GM12865 (cell line): ENCODE measurements at regions not wholly inside any gene's neighbourhood (a gene's known extent, or its start where the extent isn't known, plus 50 kb on each side); places are given as distances from the start of the nearest gene placed in this dataset.
"Not testable (repeated sequence)": the region's sequence is repeated elsewhere in the genome, so short reads cannot be mapped to it uniquely, and the experiment has no call there.

ENCODE experiments used
- DNase-seq: peaks from one replicate; pipeline ENCODE4 v3.0.0; 2010; ENCODE audit warnings: low read depth
- H3K4me3 ChIP-seq: 2 replicates; pipeline ENCODE4 v1.5.1; 2011; ENCODE audit warnings: mild to moderate bottlenecking, low read depth, low read length, control low read depth
- CTCF ChIP-seq: IDR thresholded peaks from 2 replicates; pipeline ENCODE4 v1.5.1; 2011; ENCODE audit warnings: low read length, control low read depth, low read depth, inconsistent platforms; ENCODE audit not compliant: insufficient read depth; ENCODE audit errors: missing control alignments

DNA sequence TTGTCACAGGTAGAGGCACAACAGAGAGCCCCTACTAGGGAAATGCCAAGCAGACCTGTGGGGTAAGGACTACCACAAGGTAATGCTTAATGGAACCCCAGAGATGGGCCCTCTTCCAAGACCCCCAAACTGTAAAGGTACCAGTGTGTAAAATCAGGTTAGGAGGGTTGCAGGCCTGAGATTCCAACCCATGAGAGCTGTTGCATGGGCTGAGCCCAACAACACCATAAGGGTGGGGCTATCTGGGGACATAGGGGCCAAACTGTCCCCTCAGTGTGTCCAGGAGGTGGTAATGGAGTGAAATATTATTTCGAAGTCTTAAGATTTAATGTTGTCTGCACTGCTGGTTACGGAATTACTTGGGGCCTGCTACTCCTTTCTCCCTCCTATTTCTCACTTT, 620.2 kb downstream of the ETNK1 start:
- no peak for TF ChIP-seq CTCF
- H3K4me3 ChIP-seq = no peak overlapping the region
- DNase-seq = no peak

DNA sequence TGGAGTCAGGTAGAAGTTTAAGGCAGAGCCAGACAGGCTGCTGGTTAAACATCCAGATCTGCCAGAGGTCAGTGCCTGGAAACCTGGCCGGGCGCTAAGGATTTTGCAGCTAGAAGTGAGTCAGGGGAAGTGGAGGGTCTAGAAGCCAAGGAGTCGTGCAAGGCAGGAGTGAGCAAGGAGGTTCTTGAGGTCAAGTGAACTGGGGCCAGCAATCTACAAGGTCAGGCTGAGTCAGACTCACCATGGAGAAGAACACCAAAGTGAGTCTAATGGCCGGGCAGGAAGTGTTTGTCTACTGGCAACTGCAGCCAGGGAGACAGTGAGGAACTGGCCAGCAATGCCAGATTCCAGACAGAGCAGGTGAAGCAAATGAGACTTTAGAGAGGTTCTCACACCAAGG, 628.2 kb downstream of the ETNK1 start:
- no peak overlapping the region for H3K4me3 ChIP-seq
- DNase-seq = no peak
- TF ChIP-seq CTCF = no peak

GRCh38 chr12:23253910-23254309, 628.9 kb downstream of the ETNK1 start:
- not testable (repeated sequence) for DNase-seq, H3K4me3 ChIP-seq

GRCh38 chr12:23259558-23259957, 634.6 kb downstream of the ETNK1 start:
- no peak for TF ChIP-seq CTCF
- no peak for DNase-seq
- no peak overlapping the region for H3K4me3 ChIP-seq

DNA sequence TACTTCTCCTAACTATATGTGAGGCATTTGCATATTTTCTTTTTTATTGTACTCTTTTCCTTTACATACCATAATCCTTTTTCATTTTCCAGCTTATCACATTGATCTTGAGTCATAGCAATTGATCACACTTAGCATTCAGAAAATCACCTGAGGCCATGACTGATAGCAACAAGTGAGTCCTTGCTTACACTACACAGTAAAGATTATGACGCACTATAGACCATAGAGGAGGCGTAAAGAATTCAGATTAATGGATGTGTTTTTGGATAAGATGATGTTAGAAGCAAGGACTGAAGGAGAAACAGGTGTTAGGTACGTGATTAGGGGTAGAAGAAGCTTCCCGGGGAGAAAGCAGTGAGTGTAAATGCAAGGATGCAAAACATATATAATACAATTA, 637.7 kb downstream of the ETNK1 start:
- no peak overlapping the region for H3K4me3 ChIP-seq
- DNase-seq = no peak
- TF ChIP-seq CTCF = no peak

- no peak for TF ChIP-seq CTCF
- no peak overlapping the region for H3K4me3 ChIP-seq
- no peak for DNase-seq
Measured at GRCh38 chr12:23277831-23278230, 652.9 kb downstream of the ETNK1 start.

- no peak for DNase-seq
- no peak for TF ChIP-seq CTCF
- H3K4me3 ChIP-seq = no peak overlapping the region
Measured at GRCh38 chr12:23281295-23281694, 656.3 kb downstream of the ETNK1 start.

DNA sequence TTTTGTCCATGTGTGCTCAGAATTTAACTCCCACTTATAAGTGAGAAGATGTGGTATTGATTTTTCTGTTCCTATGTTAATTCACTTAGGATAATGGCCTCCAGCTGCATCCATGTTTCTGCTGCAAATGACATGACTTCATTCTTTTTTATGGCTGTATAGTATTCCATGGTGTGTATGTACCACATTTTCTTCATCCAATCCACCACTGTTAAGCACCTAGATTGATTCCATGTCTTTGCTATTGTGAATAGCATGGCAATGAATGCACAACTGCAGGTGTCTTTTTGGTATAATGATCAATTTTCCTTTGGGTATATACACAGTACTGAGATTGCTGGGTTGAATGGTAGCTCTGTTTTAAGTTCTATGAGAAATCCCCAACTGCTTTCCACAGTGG, 657.7 kb downstream of the ETNK1 start:
- no peak for DNase-seq
- TF ChIP-seq CTCF = no peak
- H3K4me3 ChIP-seq = no peak overlapping the region

- not testable (repeated sequence) for DNase-seq, H3K4me3 ChIP-seq
Measured at GRCh38 chr12:23285764-23286530, 661.0 kb downstream of the ETNK1 start.
